Stimulated activated CD4-positive, alpha-beta T cell treated with anti-CD3 and anti-CD28 coated beads, Interleukin-15, amount 100 ng/mL, for 24 hours (primary cell): ENCODE measurements at regions not wholly inside any gene's neighbourhood (a gene's known extent, or its start where the extent isn't known, plus 50 kb on each side); places are given as distances from the start of the nearest gene placed in this dataset.
"Not testable (repeated sequence)": the region's sequence is repeated elsewhere in the genome, so short reads cannot be mapped to it uniquely, and the experiment has no call there.

Experiments used
- DNase-seq: peaks from one replicate; pipeline ENCODE4 v3.0.0-alpha.2; 2020

- no peak for DNase-seq
Observed at GRCh38 chr7:89934101-89934500, 220.2 kb upstream of the STEAP1 start.

DNA sequence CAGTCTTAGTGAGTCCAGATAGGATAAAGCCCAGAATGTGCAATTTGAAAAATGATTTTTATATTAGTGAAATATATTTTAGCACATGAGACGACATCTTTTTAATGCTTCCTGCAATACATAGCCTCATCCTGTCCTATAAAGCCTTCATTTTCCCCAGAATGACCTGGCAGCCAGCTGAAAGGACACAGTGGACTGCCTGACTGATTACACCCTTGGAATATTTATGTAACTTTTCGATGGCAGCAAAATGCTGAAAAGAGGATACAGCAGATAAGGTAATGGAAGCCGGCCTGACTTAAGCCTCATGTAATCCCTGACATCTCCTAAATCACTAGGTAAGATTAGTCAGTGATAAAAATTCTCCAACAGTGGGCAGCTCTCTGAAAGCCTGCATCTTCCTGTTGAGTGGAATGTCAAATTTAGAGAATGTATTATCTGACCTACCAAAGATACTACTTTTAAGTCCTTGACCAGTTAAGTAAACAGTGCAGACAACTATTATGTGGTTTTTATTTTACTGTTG, 210.7 kb upstream of the STEAP1 start:
- no peak for DNase-seq

GRCh38 chr7:89958525-89959068, 195.7 kb upstream of the STEAP1 start:
- no peak for DNase-seq

GRCh38 chr7:89966067-89966664, 188.1 kb upstream of the STEAP1 start:
- no peak for DNase-seq

- DNase-seq = no peak
Observed at GRCh38 chr7:89975577-89975976, 178.7 kb upstream of the STEAP1 start.

DNA sequence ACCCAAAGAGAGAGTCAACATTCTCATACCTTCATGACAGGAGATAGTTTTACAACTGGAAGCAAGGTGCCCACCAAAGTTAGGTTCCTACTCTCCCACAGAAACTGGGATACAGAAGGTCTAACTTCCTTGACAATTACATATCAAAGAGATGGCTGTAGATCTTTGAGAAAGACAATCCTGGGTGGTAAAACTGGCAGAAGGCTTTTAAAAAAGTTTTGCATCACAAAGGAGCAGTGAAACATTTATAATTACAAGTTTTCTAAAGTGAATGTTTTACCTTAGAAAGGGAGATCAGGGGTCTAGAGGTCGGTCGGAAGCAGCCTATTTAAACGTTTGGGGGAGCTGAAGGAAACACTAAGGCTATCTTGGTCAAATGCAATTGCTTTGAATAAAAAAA, 166.6 kb upstream of the STEAP1 start:
- no peak for DNase-seq

- no peak for DNase-seq
Observed at GRCh38 chr7:89988074-89988473, 166.2 kb upstream of the STEAP1 start.

- DNase-seq = no peak
Observed at GRCh38 chr7:89989454-89989853, 164.8 kb upstream of the STEAP1 start.

DNA sequence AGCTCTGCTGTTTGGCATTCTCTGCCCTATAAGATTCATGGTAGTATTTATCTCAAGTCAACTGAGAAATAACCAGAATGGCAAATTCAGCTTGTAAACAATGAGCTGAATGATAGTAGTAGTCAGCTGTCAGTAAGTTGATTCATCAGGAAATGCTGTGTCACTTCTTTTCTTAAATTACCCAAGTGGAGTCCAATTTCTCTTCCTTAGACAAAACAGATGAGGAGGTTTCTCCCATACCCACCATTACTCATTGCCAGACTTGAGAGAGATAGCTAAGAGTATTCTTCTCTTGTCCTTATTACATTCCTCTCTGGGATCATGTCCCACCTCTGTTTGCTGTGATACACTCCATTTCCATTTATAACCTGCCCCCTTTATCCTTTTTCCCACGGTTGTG, 159.8 kb upstream of the STEAP1 start:
- no peak for DNase-seq

DNA sequence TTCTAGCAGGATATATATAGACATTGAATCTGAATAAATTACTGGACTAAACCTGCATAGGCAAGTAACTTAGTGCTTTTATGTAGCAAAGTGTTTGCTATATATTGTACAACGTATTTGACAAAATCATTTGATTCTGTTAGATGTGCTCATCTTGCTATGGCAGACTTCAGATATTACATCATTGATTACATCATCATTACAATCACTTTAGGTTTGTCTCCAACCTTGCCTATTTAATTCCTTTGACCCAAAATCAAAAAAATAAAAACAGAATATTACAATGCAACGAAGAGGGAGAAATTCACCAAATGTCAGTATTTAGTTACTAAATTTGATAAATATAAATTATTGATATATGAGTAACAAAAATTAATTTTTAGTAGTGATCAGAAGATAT, 155.7 kb upstream of the STEAP1 start:
- no peak for DNase-seq

DNA sequence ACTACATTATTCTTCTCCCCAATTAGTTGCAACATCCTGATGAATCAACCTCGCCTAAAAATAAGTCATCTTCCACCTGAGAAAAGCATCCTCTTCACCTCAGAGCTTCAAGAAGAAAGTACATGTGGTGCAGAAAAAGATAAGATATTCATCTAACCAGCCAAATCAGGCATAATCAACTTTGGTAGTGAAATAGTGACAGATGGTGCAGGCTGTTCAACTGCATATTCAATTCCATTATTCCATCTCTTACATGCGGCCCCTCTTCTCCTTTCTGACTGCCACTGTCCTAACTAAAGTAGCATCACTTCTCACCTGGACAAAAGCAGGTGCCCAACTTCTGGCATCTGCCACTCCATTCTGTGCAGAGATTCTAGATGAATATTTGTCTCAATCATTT, 148.4 kb upstream of the STEAP1 start:
- no peak for DNase-seq

DNA sequence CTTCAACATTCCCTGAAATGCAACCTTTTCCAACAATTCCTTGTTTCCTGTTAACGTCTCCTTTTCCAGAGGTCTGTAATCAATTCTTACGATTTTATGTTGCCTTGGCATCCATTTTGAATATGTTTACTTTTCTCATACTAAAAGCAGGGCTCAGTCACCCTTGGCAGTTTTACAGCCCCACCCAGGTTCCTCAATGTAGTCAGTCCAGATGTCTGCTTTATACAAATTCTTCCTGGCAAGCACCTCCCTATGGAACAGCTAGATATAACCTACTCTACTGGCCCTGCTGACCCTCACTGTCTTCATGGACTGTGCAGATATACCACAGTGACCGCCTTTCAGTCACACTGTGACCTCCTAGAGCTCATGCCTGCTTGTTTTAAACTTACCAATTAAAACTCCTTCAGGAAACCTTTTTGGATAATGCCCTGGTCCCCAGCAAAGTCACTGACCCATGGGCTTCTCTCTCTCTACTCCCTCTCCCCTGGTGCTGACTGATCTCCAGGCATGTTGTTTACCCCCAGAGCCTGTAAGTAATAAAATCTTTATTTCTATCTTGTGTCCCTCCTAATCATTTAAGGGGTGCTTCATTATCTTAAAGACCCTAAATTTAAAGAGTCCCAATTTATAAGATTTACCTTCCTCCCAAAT, 147.1 kb upstream of the STEAP1 start:
- no peak for DNase-seq

DNA sequence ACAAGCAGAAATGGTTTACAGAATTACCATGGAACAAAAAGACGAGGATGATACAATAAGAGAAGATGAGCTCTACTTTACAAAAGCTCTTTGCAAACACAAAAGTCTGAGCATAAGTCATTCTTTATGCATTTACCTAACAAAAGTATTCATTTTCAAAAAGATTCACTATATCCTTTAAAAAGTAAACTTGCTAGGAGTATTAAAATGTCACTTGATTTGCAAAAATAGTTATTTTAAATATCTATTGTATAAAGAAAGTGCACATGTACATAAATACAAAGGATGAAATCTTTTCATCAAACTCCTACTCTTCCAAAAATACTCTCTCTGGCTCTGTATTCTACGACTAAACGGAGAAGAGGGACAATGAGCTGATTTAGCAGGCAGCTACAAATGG, 146.4 kb upstream of the STEAP1 start:
- DNase-seq = no peak

DNA sequence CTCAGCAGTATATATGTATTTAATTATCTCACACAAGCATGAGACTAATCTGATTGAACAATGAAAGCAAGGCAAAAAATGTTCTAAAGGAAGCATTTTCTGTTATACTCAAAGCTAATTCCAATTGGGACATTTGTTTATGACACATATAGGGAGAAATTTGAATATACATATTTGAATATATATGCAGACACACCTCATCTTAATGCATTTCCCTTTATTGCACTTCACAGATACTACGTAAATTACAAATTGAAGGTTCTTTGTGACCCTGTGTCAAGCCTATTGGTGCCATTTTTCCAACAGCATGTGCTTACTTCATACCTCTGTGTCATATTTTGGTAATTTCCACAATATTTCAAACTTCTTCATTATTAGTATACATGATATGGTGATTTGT, 132.1 kb upstream of the STEAP1 start:
- no peak for DNase-seq

DNA sequence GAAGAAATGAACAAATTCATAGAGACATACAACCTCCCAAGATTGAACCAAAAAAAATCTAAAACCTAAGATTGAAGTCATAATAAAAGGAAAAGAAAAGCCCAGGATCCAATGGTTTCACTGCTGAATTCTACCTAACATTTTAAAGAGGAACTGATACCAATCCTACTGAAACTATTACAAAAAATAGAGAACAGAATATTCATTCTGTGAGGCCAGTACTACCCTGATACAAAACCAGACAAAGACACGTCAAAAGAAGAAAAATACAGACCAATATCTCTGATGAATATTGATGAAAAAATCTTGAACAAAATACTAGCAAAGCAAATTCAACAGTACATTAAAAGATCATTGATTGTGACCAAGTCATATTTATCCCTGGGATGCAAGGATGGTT, 128.5 kb upstream of the STEAP1 start:
- no peak for DNase-seq

DNA sequence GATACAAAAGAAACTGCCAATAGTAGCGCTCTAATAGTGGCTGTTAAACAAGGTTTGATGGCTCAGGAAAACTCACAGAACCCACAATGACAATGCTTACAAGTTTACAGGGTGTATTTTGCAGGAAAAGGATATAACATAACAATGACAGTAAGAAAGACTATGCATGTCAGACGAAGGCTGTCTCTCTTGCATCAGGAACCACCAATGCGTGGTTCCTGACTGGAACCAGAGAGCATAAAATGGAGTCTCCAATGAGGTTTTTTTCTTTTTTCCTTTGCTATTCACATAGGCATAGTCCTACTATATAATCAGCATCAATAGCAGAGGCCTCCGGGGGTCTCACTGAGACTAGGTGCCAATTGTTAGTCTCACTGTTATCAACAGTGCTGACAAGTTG, 120.4 kb upstream of the STEAP1 start:
- DNase-seq = no peak

DNA sequence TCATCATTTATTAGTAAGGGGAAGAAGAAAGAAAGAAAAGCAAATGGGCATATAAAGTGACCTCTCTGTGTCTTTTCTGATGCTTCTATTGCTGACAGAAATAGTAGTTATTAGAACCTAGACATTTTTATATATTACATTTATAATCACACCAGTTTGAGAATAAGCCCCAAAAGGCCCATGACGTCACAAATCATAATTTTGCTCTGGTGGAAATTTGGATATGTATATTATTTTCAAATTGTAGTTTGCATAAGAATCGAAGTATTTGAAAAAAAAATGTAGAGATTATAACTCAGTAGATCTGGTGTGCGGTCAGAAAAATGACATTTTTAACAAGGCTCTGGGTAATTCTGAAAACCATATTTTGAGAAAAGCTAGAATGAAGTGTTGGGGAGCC, 101.2 kb upstream of the STEAP1 start:
- no peak for DNase-seq

- no peak for DNase-seq
Observed at GRCh38 chr7:90061077-90061476, 93.2 kb upstream of the STEAP1 start.

- no peak for DNase-seq
Observed at GRCh38 chr7:90064370-90064769, 89.9 kb upstream of the STEAP1 start.

DNA sequence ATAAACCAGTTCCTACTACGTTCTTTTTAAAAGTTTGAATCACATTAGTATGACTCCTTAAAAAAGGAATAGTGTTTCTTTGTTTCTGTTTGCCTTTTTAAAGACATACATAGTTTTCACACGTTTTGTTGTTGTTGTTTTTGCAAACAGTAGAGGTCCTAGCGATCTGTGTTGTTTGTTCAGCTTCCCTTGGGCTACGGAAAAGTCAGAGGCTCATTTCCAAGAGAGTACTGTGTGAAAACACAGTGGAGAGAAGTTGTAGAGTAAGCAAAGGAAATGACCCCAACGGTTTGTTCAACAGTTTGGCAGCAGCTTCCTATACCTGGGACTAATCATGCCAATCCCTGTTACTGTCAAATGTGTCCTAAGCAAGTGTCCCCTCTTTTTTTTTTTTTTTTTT, 87.1 kb upstream of the STEAP1 start:
- no peak for DNase-seq

DNA sequence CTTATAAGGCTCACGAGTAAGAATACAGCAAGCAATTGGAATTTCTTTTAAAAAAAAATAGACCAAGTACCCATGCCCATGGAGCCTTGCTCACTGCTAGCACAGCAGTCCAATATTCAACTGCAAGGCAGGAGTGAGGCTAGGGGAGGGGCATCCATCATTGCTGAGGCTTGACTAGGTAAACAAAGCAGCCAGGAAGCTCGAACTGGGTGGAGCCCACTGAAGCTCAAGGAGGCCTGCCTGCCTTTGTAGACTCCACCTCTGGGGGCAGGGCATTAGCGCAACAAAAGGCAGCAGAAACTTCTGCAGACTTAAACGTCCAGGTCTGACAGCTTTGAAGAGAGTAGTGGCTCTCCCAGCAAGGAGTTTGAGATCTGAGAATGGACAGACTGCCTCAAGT, 84.0 kb upstream of the STEAP1 start:
- not testable (repeated sequence) for DNase-seq

GRCh38 chr7:90078921-90079320, 75.3 kb upstream of the STEAP1 start:
- no peak for DNase-seq

DNA sequence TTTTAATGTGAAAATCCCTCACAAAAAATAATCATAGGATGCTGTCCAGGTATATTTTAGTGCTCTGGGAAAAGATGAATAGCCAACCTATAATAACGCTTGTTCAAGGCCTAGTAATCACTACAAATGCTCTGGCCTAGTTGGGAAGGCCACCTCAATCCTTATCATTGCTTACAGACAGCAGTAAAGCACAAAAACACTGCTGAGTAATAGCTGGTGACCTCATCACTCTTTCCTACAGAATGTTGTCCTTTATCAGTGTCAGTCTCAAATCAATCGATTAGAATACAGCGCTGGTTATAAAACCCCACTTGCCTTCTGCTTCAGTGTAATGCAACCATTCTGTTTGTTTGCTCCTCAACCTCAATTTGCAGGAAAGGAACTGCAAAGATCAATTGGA, 72.6 kb upstream of the STEAP1 start:
- DNase-seq = no peak

- no peak for DNase-seq
Observed at GRCh38 chr7:90092506-90092905, 61.8 kb upstream of the STEAP1 start.

- DNase-seq = no peak
Observed at GRCh38 chr7:90094030-90094429, 60.2 kb upstream of the STEAP1 start.
